Activated T-cell treated with anti-CD3 and anti-CD28 coated beads, Interleukin-2, amount 50 U/mL, for 4 hours (primary cell): ENCODE measurements at regions not wholly inside any gene's neighbourhood (a gene's known extent, or its start where the extent isn't known, plus 50 kb on each side); places are given as distances from the start of the nearest gene placed in this dataset.

Experiments used
- ATAC-seq, 2 donors: fragments of 200-7000 bp; cut with Tn5 transposase; one replicate each; pipeline ENCODE4 v1.10.0; 2021
- DNase-seq: peaks from one replicate; pipeline ENCODE4 v3.0.0-alpha.2; 2020
- H3K27me3 Mint-ChIP-seq: one replicate; pipeline ENCODE4 v1.8.0; 2021; ENCODE audit warnings: low read depth, mixed read lengths
- H3K36me3 Mint-ChIP-seq: one replicate; pipeline ENCODE4 v1.8.0; 2022; ENCODE audit warnings: mixed read lengths; ENCODE audit not compliant: insufficient read depth
- H3K4me1 Mint-ChIP-seq: one replicate; pipeline ENCODE4 v1.8.0; 2021; ENCODE audit warnings: low read depth, mixed read lengths
- H3K4me3 Mint-ChIP-seq: one replicate; pipeline ENCODE4 v1.8.0; 2021; ENCODE audit warnings: mild to moderate bottlenecking, moderate library complexity, mixed read lengths
- H3K9me3 Mint-ChIP-seq: one replicate; pipeline ENCODE4 v1.8.0; 2021; ENCODE audit warnings: mixed read lengths

DNA sequence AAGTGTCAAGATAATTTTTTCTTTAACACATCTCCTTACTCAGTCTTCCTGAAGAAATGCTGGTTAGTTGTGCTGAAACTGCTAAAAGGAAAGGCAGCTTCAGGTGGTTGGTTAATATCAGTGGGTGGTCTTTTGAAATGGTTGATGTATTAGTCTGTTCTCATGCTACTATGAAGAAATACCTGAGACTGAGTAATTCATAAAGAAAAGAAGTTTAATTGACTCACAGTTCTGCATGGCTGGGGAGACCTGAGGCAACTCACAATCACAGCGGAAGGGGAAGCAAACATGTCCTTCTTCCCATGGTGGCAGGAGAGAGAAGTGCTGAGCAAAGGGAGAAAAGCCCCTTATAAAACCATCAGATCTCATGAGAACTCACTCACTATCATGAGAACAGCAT is 125.9 kb upstream of the CYRIA start:
- Mint-ChIP-seq H3K36me3 (no peaks in the 10 kb centered on the region), H3K9me3 (no peaks in the 10 kb centered on the region), H3K27me3 (no peaks in the 10 kb centered on the region), H3K4me1 (no peaks in the 10 kb centered on the region), H3K4me3 (no peak overlapping the region)
- DNase-seq (no peak), ATAC-seq (no peak)

DNA sequence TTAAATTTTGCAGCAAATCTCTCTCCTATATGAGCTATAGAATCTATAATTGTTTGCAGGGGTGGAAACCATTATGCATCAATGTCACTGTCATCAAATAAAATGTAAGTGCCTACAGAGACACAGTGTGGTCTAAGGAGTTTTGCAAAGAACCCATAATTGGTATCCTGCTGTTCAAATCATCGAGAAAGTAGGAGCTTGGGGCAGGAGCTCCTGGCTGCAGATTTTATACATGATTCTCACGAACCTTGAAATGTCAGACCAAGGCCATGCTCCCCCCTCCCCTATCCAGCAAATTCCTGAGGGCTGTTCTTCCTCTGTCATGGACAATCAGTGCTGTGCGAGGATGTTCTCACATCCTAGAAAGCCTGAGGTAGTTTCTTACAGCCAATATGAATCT is 119.5 kb upstream of the CYRIA start:
- H3K36me3 Mint-ChIP-seq: no peaks in the 10 kb centered on the region
- no peaks in the 10 kb centered on the region for H3K4me1 Mint-ChIP-seq
- no peaks in the 10 kb centered on the region for H3K9me3 Mint-ChIP-seq
- DNase-seq (no peak), ATAC-seq (no peak)
- no peaks in the 10 kb centered on the region for H3K27me3 Mint-ChIP-seq
- no peak overlapping the region for H3K4me3 Mint-ChIP-seq

DNA sequence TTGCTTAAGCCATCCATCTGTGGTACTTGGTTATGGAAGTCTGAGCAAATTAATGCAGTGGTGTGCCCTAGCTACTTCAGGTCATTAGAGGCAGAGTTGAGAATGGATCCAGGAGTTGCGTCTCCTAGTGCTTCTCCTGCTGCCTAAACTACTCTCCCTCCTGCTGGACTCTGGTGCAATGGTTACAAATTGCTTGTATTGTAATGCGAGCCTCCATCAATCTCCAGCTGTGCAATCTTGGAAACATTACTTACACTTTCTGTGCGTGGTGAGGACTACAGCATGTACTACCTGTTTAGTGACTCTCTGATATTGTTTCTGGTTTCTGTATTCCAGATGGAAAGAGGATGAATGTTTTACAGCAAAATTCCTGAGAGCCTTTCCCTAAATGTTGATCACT is 119.0 kb upstream of the CYRIA start:
- no peaks in the 10 kb centered on the region for H3K4me1 Mint-ChIP-seq
- H3K9me3 Mint-ChIP-seq: no peaks in the 10 kb centered on the region
- no peaks in the 10 kb centered on the region for H3K27me3 Mint-ChIP-seq
- ATAC-seq: no peak
- DNase-seq: no peak
- H3K36me3 Mint-ChIP-seq: no peaks in the 10 kb centered on the region
- H3K4me3 Mint-ChIP-seq: no peak overlapping the region

DNA sequence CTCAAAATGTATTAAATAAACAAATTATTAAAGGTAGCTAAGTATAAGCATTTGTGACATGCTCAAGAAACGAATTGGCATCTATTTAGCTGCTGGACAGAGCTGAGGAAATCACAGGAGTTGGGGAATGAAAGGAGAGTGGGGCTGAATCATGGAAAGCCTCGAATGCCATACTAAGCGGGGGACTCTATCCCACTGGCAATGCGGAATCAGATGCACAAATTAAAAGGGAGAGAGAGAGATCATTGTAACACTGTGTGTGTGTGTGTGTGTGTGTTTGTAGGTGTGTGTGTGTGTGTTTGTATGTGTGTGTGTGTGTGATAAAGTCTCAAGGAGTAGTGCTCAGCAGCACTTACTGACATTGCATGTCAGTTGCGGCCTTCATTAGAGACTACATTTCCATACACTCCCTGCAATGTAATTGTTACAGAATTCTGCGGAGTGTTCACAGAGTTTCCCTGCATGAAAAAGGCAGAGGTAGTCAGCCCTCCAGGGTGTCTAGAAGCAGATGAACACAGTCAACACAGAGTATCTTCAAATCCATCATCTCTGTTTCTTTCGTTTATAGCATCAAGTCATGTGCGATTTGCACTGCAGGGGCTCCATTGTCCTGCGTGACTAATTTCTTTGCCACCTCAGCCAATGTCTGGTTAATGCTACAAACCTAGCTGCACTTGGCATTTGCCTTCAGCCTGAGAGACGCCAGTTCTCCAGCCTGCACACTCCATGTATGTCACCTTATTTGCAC is 111.7 kb upstream of the CYRIA start:
- peaks cover 5% of the 10 kb centered on the region for H3K27me3 Mint-ChIP-seq
- H3K36me3 Mint-ChIP-seq: no peaks in the 10 kb centered on the region
- ATAC-seq (no peak), DNase-seq (no peak)
- no peaks in the 10 kb centered on the region for H3K9me3 Mint-ChIP-seq
- no peaks in the 10 kb centered on the region for H3K4me1 Mint-ChIP-seq
- H3K4me3 Mint-ChIP-seq: no peak overlapping the region

DNA sequence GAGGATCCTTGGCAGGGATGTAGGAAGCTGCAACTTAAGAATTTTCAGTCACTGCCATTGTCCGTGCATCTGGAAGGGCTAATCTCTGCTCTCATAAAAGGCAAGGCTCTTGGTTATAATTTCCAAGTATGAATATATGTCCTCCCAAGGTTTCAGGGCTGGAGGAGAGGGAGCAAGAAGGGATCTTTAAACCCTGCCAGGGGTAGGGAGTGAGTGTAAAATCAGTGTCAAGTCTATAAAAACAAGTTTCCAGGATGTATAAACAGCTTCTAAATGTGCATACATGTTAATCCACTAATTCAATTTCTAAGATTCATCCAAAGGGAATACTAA is 110.2 kb upstream of the CYRIA start:
- no peak for ATAC-seq
- no peak overlapping the region for H3K4me3 Mint-ChIP-seq
- H3K9me3 Mint-ChIP-seq: no peaks in the 10 kb centered on the region
- H3K27me3 Mint-ChIP-seq: peaks cover 8% of the 10 kb centered on the region
- H3K36me3 Mint-ChIP-seq: no peaks in the 10 kb centered on the region
- DNase-seq: no peak
- H3K4me1 Mint-ChIP-seq: no peaks in the 10 kb centered on the region

DNA sequence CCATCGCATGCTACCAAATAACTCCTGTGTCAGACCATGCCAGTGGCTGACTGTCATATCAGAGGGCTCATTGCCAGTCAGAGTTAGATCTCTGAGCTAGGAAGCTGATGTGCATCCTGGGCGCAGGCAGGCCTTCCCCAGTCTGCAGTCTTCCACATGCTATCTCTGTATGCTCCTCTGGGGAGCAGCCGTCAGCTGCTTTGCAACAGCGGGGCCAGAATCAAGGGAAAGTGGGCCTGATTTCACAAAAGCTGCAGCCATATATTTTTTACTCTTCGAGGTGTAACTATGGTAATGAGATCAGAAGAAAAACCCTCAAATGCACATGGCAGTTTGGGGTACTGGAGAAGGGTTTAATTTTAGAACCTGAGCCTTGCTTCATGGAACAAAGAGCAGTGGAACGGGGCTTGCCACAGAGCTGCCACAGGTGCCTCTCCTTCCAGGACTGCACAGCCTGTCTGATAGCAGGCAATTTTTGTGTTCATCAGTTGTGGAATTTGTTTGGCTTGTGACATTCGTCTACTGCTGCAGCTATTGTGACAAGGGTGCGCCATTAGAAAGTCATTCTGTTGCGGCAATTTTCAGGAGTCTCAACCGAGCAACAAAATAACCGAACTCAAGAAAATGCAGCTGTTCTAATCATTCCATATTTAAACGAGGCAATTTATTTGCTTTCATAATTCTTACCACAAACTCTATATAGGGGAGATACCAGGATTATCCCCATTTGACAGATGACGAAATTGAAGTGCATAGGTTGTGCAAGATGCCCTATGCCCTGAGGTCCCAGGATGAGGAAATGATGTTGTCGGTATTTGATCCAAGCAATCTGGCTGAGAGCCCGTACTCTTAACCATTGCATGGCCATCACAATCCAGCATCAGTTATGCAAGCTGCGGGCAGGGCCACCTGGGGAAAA is 109.6 kb upstream of the CYRIA start:
- H3K27me3 Mint-ChIP-seq: peaks cover 8% of the 10 kb centered on the region
- H3K4me3 Mint-ChIP-seq: no peak overlapping the region
- DNase-seq (no peak), ATAC-seq (no peak)
- no peaks in the 10 kb centered on the region for H3K9me3 Mint-ChIP-seq
- H3K36me3 Mint-ChIP-seq: no peaks in the 10 kb centered on the region
- no peaks in the 10 kb centered on the region for H3K4me1 Mint-ChIP-seq

DNA sequence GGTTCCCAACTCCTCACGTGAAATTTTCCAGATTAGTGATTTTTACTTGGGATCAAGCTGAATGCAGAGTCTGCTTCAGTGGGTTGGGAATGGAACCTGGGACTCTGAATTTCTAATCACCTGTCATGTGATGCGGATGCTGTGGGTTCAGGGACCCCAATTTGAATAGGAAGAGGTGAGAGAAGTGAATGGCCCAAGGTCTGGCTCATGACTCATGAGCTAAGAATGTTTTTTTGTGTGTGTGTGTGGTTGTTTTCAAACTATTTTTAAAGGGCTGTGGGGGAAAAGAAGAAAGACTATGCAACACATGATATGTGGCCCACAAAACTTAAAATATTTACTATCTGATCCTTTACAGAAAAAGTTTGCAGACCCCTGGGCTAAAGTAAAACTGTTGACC is 108.5 kb upstream of the CYRIA start:
- no peak overlapping the region for H3K4me3 Mint-ChIP-seq
- ATAC-seq (no peak), DNase-seq (no peak)

DNA sequence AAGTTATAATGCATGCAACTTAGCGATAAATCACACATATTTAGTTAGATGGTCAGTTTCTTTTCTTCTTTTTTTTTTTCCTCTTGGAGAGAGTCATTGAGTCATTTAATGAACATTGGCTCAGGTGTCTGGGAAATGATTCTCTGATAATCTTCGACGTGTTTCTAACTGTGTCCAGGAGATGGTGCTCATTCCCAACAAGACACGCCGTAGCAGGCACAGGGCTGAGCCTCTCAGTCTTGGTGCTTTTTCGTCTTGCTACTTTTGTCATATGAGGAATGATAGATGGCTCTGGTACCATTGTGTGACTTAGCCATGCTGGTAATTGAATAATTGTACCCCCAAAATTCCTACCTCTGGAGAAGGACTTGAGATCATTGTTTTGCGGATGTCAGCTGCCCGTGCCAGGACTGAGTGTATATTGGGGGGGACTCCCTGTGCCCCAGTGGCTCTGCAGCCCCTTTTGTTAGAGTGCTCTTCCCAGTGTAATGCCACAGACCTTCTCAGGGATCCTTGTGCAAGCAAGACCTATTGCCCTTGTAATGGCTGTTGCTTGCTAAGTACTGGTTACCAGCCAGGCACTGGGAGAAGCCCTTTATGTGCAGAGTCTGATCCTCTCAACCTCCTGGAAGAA is 107.6 kb upstream of the CYRIA start:
- ATAC-seq: no peak

More for the DNA sequence above, 108.5 kb upstream of the CYRIA start:
- H3K36me3 Mint-ChIP-seq: no peaks in the 10 kb centered on the region
- H3K4me1 Mint-ChIP-seq: no peaks in the 10 kb centered on the region
- no peaks in the 10 kb centered on the region for H3K9me3 Mint-ChIP-seq
- peaks cover 9% of the 10 kb centered on the region for H3K27me3 Mint-ChIP-seq

DNA sequence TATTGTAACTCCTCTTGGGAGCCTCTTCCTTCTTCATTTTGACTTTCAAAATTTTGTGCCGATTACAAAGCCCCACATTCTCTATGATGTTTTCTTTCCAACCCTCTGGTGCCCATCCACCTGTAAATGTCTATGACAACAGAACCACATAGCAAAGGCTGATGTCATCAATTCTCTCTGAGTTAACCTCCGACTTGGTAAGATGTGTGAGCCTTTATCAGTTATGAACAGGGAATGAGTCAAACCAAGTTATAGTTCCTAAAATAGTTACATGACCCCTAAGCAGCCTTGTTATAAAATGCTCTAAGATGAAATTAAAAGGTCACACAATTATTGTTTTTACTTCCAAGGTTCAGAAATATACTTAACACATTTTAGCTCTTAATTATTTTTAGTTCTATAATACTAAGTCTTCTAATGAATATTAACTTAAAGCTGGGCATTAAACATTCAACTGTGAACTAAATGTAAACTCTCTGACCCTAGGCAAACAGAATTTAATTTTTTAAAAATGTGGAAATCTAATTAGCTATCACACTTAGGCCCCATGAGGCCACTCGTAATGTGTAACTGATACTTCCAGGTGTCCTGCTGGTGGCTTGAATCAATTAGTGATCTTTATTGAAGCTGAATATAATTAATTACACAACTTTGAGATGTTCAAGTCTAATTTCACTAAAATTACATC is 102.3 kb upstream of the CYRIA start:
- no peak for ATAC-seq
- Mint-ChIP-seq H3K36me3 (no peaks in the 10 kb centered on the region), H3K9me3 (no peaks in the 10 kb centered on the region), H3K27me3 (peaks cover 14% of the 10 kb centered on the region), H3K4me3 (no peak overlapping the region), H3K4me1 (no peaks in the 10 kb centered on the region)
- no peak for DNase-seq

More for the DNA sequence above, 107.6 kb upstream of the CYRIA start:
- Mint-ChIP-seq H3K4me1 (no peaks in the 10 kb centered on the region), H3K36me3 (no peaks in the 10 kb centered on the region), H3K27me3 (peaks cover 12% of the 10 kb centered on the region), H3K9me3 (no peaks in the 10 kb centered on the region), H3K4me3 (no peak overlapping the region)
- no peak for DNase-seq

DNA sequence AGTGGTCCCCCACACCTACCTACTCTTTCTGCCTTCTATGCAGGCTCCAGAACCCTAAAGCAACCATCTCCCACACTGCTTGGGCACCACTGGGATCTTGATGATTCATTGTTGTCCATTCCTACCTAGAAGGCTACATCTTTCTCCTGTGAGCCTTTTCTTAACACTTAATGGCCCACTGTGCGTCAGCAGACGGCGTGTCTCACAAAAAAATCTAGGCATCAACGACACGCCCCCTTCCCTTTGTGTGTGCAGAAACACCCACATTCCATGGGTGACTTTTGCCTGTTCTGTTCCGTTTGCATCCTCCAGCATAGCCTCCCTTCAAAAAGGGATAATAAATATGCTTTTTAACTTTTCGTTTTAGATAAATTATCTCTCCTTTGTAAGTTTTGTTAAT is 99.7 kb upstream of the CYRIA start:
- DNase-seq (no peak), ATAC-seq (no peak)
- peaks cover 5% of the 10 kb centered on the region for H3K27me3 Mint-ChIP-seq
- H3K36me3 Mint-ChIP-seq: no peaks in the 10 kb centered on the region
- no peaks in the 10 kb centered on the region for H3K9me3 Mint-ChIP-seq
- H3K4me3 Mint-ChIP-seq: no peak overlapping the region
- no peaks in the 10 kb centered on the region for H3K4me1 Mint-ChIP-seq

DNA sequence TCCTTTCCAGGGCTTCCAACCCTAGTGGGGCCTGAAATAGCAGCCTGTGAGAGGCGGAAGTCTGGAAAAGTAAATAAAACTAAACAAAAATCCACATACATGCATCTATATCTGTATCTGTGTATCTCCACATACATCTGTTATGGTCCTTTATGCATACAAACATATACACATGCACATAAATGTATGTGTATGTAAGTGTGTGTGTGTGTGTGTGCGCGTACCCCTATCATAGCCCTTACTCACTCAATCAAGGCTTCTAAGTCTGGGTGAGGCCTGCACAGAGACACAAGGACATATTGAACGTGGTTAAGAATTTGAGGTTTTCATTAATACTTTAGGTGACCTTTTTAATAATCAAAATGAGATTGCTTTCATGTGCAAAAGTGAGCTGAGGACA is 98.9 kb upstream of the CYRIA start:
- Mint-ChIP-seq H3K36me3 (no peaks in the 10 kb centered on the region), H3K4me1 (no peaks in the 10 kb centered on the region), H3K27me3 (peaks cover 5% of the 10 kb centered on the region), H3K4me3 (no peak overlapping the region), H3K9me3 (no peaks in the 10 kb centered on the region)
- DNase-seq: no peak
- ATAC-seq: no peak

DNA sequence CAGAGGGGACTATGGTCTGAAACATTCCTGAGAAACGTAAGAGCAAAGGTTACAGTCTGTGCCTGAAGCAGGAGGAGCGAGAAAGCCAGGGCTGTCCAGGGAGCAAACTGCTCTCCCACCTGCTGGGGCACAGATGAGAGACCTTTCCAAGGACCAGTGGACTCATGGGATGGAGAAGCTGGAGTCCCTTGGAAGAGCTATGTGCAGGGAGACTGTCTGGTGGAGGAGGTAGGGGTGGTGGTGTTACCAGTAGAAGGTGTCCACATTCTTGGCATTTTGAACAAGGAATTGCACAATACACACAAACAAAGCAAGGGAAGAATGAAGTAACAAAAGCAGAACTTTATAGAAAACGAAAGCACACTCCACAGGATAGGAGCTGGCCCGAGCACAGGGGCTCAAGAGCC is 97.9 kb upstream of the CYRIA start:
- DNase-seq: no peak
- no peaks in the 10 kb centered on the region for H3K36me3 Mint-ChIP-seq
- H3K27me3 Mint-ChIP-seq: peaks cover 2% of the 10 kb centered on the region
- no peaks in the 10 kb centered on the region for H3K9me3 Mint-ChIP-seq
- H3K4me3 Mint-ChIP-seq: no peak overlapping the region
- H3K4me1 Mint-ChIP-seq: no peaks in the 10 kb centered on the region
- ATAC-seq: no peak

DNA sequence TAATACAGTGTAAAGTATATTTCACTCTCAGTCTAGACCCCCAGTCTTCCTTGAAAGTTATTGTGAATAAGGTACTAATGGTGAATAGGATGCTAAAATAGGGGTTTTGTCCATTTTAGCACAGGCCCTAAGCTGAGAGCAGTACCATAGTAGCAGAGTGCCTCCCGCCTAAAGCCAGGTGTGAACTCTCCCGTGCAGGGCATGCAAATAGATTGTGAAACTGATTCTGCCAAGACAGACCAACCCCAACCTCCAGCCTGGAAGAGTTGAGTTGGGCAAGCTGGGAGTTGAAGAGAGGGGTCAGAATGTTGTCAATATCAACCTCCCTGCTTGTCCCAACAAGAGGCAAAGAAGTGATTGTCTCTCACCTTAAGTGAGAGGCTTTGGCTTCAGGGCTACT is 97.4 kb upstream of the CYRIA start:
- no peaks in the 10 kb centered on the region for H3K4me1 Mint-ChIP-seq
- H3K27me3 Mint-ChIP-seq: peaks cover 2% of the 10 kb centered on the region
- H3K9me3 Mint-ChIP-seq: no peaks in the 10 kb centered on the region
- no peak for DNase-seq
- no peak overlapping the region for H3K4me3 Mint-ChIP-seq
- no peaks in the 10 kb centered on the region for H3K36me3 Mint-ChIP-seq
- ATAC-seq: no peak

DNA sequence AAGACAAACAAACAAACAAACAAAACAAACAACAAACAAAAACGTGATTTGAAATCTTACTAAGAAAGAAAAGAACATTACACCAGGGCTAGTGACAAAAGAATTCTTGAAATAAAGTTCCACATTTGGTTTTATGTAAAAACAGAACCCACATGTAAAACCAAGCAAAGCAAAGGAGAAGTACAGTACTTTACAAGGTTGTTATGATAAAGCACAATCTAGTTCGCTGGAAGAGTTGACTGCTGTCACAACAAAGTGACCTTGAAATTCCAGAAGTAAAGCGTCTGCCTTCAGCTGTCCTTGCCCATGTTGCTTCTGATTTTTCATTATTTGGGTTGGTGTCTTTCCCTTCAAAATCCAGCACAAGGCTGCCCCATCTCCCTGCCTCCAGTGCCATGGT is 94.8 kb upstream of the CYRIA start:
- H3K4me1 Mint-ChIP-seq: no peaks in the 10 kb centered on the region
- no peaks in the 10 kb centered on the region for H3K27me3 Mint-ChIP-seq
- H3K36me3 Mint-ChIP-seq: no peaks in the 10 kb centered on the region
- no peak overlapping the region for H3K4me3 Mint-ChIP-seq
- H3K9me3 Mint-ChIP-seq: no peaks in the 10 kb centered on the region
- ATAC-seq: no peak
- DNase-seq: no peak
